ENCODE measurements at regions not wholly inside any gene's neighbourhood (a gene's known extent, or its start where the extent isn't known, plus 50 kb on each side); places are given as distances from the start of the nearest gene placed in this dataset.

DNA sequence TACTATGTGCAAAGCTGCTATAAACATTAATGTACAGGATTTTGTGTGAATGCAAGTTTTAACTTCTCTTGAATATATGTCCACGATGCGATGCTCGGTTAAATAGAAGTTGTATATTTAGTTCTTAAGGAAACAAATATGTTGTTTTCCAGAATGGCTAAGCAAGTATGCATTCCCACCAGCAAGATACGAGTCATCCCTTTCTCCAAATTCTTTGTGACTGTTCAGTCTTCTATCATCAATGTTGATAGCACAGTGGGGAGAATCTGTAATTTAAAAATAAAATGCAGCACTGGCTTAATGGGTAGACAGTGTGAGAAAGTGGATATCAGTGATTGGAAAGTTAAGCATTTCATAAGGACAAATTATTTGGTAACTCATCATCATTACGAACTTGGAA, 1340.8 kb downstream of the PCDH9 start:
- DNase-seq (ENCODE audit: low read depth, low spot score): no peak

DNA sequence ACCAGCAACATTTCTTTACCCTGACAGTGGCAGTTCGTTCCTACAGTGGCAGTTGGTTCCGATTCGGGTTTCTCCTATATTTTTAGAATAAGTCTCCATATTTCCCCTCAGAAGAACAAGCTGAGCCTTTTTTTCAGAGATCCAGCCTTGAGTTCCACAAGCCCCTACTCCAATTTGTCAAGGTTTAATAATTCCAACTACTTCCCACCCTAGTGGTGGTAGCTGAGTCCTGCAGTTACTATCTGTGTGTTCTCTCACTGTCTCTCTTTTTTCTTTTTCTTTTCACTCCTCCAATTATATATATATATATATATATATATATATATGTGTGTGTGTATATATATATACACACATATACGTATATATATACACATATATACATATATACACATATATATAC, 1347.3 kb downstream of the PCDH9 start:
- no peak for DNase-seq (ENCODE audit: low read depth, low spot score)

DNA sequence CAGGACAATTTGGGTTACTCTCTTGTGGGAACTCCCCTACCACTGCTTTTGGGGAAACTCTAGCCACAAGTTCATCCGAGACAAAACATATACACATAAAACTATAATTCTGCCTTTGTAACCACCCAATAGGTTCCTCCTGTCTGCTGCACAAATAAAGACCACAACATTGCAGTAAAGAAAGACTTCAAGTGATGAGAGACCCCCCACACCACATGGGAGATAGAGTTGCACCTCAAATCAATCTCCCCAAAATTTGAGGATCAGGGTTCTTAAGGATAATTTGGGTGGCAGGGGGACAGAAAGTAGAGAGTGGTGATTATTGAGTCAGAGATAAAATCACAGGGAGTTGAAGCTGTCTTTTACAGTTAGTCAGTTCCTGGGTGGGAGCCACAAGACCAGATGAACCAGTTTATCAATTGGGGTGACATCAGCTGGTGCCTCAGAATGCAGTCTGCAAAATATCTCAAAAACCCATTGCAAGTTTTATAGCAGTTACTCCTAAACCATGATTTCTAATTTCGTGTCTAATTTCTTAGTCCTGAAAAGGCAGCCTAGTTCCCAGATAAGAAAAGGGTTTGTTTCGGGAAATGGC, 1348.5 kb downstream of the PCDH9 start:
- DNase-seq (ENCODE audit: low read depth, low spot score): no peak

DNA sequence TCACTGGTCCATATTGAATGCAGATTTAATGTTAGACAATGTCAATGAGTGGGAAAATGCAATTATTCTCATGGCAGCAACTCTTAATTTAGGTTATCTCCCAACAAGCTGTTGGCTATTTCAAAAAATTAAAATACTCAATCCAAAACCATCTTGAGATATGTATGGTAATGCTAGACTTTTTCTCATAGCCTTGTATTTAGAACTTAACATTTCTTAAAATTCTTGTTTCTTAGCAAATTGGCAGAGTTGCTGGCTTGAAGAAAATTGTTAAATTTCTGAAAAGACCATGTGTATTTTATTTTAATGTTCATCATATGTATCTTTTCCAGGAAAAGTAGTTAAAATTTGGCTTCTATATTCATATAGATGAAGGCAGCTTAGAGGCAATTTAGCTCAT, 1355.1 kb downstream of the PCDH9 start:
- no peak for DNase-seq (ENCODE audit: low read depth, low spot score)

DNA sequence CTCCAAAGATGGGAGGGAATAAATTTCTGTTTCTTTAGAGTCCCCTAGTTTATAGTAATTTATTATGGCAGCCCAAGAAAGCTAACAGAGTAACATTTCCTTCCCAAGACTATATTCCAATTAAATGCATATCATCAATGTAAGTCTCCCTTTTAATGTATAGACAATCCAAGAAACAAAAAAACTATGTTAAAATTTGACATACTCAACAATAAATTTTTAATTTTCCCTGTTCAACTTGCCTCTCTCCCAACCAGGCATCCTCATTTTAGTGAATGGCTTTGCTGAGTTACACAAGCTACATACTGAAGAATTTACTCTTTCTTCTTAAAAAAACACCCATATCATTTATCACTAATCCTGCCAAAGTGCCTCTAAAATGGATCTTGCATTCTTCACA, 1357.7 kb downstream of the PCDH9 start:
- DNase-seq (ENCODE audit: low read depth, low spot score): no peak

DNA sequence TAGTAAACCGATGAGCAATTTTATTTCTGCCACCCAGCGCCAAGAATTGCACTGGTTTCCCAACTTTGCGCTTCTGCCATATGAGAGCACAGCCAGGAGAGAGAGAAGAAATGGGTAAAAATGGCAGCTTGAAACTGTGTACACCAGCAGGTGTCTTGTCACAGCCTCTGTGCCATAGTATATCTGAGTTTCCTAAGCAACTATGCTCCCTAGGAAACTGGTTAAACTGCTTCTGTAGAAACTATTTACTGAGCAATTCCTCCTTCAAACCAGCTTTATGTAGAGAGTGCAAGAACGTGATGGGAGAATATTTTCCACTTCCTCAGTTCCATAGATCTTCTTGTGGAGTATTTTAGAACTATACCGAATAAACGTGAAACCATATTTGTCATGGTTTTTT, 1361.3 kb downstream of the PCDH9 start:
- DNase-seq (ENCODE audit: low read depth, low spot score): no peak

DNA sequence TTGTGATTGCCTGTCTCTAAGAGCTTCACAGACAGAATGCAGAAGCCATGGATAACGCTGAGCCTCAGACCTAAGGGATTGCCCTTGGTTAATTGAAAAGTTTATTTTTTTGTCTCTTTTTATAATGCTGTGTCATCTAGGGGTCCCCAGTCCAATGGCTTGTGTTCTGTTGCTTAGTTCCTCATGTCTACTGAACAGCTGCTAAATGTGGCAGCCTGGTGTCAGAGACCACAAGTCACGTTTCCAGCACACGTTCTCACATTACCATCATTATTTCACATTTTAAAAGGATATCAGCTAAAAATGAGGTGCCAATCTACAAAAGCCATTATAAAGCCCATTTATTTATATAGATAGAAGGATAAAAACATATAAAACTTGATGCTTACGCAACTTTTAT, 1362.0 kb downstream of the PCDH9 start:
- no peak for DNase-seq (ENCODE audit: low read depth, low spot score)

DNA sequence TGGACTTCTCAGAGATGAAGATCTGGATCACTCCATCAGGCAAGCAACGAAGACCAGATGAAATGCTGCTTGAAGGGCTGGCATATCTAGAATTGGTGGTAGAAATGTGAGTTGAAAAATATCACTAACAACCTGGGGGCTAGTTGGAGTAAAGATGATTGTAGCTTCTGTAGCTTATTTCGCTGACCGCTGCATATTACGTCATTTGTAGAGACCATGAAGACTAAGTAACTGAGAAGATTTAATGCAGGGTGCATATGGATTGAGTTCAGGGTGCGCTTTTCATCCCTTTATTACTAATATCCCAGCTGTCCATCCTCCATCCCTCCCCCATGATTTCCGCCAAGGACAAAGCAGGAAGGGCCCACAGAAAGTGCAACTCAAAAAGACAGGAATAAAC, 1364.0 kb downstream of the PCDH9 start:
- DNase-seq (ENCODE audit: low read depth, low spot score): no peak

DNA sequence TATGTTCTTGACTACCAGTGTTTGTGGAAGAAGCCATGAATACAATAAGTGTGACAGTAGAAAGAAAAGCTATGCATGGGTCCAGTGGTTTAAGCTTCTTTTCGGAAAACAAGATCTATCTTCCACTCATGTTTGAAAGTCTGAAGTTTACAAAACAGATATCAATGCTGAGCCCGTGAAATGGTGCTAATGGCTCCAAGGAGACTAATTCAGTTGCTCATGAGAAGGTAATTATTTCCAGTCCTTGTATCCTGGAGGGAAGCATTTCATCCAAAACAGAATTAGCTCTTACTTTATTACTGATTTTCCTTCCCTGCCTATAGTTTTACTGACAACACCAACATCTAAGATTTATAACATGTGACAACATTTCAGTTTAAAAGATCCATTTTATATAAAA, 1364.9 kb downstream of the PCDH9 start:
- no peak for DNase-seq (ENCODE audit: low read depth, low spot score)

DNA sequence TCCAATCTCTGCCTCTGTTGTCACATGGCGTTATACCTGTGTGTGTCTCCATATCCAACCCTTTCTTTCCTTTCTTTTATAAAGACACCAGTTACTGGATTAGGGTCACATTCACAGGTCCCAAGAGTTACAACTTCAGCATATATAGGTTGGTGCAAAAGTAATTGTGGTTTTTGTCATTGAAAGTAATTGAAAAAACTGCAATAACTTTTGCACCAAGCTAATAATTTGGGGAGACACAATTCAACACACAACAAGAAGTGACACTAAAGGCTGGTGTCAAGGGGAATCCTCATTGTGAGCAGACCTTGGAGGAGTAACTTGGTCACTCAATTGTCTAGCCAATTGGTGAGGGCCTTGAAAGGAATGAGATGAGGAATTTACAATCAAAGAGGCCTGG, 1366.1 kb downstream of the PCDH9 start:
- DNase-seq (ENCODE audit: low read depth, low spot score): no peak

DNA sequence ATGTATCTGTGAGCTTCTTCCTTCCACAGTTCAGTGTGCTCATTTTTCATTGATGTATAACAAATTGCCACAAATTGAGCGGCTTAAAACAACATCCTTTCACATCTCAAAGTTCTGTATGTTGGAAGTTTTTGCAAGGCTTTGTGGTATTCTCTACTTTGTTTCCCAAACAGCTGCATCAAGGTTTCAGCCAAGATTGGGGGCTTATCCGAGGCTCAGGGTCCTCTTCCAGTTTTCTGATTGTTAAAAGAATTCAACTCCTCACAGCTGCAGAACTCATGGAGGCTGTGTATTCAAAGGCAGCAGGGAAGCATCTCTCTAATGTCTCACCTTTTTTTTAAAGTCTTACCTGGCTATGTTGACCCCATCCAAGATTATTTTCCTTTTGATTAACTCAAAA, 1369.8 kb downstream of the PCDH9 start:
- DNase-seq (ENCODE audit: low read depth, low spot score): no peak

DNA sequence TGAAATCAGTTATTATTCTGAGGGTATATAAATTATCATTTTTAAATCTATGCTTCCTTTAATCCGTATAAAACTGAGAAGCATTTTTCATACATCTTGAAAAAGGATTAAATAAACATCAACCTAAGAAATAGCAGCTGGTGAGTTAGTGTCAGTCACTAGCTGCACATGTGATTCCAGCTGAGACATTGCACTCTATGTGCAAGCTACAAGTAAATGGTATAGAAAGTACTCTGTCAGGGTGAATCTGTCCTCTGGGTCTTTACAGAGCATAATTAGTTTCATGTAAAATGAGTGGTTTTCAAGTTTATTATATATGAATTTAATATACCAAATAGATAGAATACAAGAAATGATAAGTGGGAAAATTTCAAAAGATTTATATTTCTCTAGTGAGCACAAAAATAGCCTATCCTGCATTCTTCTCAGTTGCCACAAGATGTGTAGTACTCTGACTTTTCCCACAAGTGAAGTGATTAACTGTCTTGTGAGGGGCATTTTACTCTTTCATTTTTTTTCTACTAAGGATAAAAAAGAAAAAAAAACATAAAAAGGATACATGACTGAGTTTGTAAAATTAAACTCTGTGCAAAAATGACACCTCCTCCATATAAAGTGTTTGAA, 1372.1 kb downstream of the PCDH9 start:
- DNase-seq (ENCODE audit: low read depth, low spot score): no peak

DNA sequence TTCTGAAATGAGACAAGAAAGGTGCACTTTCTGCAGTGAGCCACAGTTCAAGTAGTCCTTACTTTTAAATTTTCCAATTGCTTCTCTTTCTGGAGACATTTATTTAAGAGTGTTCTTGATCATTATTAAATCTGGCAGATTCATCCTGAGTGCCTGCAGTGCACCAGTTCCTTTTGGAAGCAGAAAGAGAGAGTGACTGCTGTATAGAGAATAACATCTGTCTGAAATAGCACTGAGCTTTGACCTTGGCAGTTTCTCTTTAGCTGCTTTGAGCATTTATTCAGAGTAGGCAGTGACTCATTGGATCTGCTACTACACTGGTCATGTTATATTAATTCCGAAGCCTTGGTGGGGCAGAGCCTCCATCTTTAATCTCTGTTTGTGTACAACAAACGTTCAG, 1373.7 kb downstream of the PCDH9 start:
- DNase-seq (ENCODE audit: low read depth, low spot score): peak; percentile 16

DNA sequence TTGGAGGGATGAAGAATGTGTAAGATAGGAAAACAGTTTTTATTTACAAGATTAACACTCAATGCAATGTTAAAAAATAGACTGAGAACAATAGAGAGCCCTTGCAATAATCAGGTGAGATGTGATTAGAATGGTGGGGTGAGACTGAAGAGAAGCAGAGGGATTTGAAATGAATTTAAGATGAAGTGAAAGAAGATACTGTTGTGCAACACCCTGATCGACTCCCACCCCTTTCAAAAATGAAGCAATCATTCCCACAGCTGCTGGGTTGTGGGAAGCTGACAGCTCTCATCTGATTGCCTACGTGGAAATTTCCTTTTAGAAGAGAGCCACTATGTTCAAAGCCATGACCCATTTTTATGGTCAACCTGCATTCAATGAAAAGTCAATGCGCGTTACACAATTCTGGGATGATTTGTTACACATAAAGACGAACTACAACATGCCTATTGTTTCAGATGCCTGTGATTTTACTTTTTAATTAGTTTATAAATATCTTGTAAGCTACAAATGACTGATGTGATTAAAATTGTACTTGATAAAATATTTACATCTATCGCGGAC, 1374.8 kb downstream of the PCDH9 start:
- DNase-seq (ENCODE audit: low read depth, low spot score): no peak

DNA sequence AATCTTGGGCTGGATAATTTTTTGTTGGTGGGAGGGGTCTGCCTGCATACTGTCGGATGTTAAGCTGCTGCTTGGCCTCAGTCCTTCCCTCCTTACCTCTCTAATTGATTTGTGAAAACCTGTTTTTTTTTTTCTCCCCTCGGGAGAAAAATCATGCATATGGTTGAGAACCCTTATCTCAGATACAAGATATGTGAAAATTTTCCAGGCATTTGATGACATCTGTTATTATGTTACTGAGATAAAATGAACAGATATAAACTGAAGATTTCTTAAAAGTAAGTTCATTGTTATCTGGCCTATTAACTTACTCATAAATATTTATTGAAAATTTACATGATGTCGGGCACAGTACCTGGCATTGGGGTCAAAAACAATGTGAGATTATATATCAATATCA, 1375.7 kb downstream of the PCDH9 start:
- no peak for DNase-seq (ENCODE audit: low read depth, low spot score)

DNA sequence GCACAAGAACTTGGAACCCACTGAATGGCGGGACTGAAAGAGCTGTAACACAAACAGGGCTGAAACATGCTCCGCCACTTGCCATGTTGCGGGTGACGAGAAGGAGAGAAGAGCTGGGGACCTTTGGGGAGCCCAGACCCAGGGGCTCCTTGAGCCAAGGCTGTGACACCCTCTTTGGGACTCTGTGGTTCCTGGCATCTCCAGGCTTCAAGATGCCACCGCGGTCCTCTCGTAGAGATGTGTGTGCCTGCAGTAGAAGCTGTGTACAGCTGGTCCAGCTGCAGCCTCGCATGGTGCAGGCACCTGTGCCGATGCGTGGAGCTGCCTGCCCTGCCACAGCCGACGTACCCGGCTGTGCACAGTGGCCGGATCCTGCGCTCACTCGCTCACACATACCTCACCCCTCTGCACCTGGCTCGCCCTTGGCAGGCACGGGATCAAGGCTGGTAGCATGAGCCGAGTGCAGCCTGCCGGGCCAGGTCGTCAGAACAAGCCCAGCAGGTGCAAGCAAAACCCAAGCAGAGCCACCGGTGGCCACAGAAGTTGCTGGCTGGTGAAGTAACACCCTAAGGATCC, 1385.8 kb downstream of the PCDH9 start:
- no peak for DNase-seq (ENCODE audit: low read depth, low spot score)

DNA sequence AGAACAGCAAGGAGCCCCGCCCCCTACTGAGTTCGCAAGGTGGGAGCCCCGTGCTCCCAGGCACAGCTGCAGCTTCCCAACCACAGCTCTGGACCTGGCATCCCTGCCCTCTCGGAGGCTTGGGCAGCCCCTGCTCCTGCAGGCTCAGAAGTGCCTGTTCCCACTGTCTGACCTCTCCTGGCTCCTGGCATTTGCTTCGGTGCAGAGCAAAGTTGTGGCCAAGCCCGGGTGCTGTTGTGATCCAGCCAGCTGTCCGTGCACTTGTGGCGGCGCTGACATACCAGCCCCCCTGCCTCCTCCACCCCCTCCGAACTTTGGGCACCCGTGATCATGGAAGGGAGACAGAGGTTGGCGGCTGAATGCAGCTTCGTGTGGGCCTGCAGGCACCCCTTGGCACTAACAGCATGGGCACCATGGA, 1386.8 kb downstream of the PCDH9 start:
- no peak for DNase-seq (ENCODE audit: low read depth, low spot score)

DNA sequence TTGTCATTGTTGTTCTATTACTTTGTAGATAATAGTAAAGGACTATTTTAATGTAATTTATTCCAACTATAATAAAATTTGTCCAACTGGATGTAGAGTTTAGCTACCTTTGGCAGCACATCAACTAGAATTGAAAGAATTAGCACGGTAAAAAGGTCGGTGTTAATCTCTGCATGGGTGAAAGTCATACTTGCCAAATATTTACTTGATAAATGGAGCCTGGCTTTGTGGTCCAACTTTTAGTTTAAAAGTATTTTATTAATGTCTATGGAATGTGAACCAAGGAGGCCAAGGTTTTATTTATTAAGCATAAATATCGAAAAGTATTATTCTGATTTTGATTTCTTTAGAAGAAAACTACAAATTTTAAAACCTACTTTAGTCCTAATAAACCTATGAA, 1389.0 kb downstream of the PCDH9 start:
- no peak for DNase-seq (ENCODE audit: low read depth, low spot score)

DNA sequence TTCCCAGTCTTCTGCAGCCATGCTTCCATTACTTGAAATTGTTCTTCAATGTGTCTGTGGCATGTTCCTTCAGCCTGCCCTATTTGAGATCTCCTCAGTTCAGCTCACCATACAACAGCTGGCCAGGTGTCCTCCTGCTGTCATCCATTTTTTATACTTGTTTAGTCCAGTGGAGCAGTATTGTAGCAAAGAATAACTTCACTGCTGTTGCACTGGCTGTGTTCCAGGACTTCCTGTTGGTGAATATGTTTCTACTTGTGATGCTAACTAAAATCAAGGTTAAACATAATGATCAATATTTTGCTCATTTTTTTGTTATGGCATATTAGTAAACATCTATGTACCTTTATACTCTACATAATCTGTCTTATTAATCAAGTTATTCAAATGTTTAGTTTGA, 1394.1 kb downstream of the PCDH9 start:
- no peak for DNase-seq (ENCODE audit: low read depth, low spot score)

DNA sequence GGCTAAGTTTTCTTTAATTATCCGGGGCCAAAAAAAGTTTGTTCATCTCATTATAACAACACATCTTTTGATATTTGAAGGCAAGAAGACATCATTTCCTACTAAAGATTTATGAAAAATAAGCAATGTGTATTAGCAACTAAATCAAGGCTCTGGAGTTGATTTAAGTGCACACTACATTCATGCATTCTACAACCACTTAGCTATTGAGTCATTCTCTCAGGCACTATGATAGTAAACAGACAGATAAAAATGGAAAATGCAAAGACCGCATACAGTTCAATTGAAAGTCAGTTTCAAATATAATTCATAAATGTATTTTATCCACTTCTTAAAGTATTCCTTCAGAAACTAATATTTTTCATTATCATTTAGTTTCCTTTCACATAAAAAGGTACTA, 1395.2 kb downstream of the PCDH9 start:
- no peak for DNase-seq (ENCODE audit: low read depth, low spot score)

DNA sequence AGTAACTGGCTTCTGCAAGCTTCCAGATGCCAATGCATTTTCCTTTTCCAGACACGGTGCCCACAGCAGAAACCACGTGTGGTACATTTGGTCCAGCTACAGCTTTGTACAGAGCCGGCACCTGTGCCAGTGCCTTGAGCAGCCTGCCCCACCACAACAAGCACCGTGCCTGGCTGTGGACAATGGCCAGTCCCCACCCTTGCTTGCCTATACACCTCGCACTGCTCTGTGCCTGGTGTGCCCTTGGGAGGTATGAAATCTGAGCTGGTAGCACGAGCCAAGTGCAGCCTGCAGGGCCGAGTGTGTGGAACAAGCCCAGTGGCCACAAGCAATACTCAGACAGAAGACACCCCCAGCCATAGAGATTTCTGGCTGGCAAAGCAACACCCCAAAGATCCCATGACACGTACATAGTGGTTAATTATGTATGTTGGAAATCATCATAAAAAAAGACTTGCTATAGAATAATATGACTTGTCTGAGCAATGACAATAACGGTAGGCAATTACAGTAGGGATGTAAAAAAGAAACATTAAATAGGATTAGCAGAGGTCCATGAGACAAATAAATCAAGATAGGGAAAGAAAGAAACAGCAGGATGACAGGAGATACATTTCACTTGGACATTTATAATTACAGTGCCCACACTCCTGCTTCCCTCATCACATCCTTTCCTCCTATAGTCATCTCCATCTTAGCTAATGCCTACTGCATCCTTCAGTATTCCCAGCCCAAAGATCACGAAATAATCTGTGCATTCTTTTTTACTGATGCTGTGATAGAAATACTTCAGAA, 1399.5 kb downstream of the PCDH9 start:
- DNase-seq (ENCODE audit: low read depth, low spot score): no peak

DNA sequence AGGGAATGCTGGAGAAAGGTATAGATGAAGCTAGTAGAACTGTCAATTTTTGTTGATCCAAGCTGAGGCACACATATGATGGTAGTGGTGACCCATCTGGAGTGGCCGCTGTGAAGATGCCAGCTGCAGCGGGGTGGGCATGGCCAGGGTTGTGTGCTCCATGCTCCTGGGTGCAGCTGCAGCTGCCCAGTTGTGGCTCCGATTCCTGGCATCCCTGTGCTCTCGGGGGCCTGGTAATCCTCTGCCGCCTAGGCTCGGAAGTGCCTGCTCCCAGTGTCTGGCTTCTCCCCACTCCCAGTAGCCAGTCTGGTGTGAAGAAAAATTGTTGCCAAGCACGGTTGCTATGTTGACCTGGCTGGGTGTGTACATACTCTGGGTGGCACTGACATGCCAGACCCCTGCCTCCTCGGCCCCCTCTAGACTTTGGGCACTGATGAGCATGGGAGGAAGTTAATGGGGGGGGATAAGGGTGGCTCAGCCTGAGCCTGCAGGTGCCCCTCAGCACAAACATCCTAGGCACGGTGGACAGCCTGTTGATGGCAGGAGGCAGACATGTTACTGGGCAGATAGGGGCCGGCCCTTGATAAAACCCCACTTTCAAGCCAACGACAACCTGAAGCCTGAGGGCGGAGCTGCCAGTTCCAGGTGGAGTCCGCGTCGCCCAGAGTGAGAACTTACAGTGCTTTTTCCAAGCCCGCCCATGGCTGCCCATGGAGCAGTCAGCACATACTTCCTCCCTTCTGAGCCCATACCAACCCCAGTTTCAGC, 1400.7 kb downstream of the PCDH9 start:
- no peak for DNase-seq (ENCODE audit: low read depth, low spot score)

Measured in brain pericyte (primary cell).